GM19238 (cell line): ENCODE measurements at regions not wholly inside any gene's neighbourhood (a gene's known extent, or its start where the extent isn't known, plus 50 kb on each side); places are given as distances from the start of the nearest gene placed in this dataset.
"Not testable (repeated sequence)": the region's sequence is repeated elsewhere in the genome, so short reads cannot be mapped to it uniquely, and the experiment has no call there.

Experiments
- DNase-seq: peaks from one replicate; pipeline ENCODE4 v3.0.0; 2011; ENCODE audit warnings: low spot score; ENCODE audit not compliant: insufficient read length

GRCh38 chr6:74518035-74518434 is 687.8 kb downstream of the COL12A1 start:
- no peak for DNase-seq

- DNase-seq = no peak
Measured at GRCh38 chr6:74510878-74511277, 695.0 kb downstream of the COL12A1 start.

GRCh38 chr6:74507649-74508048 is 698.2 kb downstream of the COL12A1 start:
- no peak for DNase-seq

GRCh38 chr6:74505391-74505790 is 700.5 kb downstream of the COL12A1 start:
- DNase-seq = no peak

- no peak for DNase-seq
Measured at GRCh38 chr6:74504941-74505340, 700.9 kb downstream of the COL12A1 start.

- no peak for DNase-seq
Measured at GRCh38 chr6:74492587-74492986, 713.3 kb downstream of the COL12A1 start.

- no peak for DNase-seq
Measured at GRCh38 chr6:74491844-74492374, 713.9 kb downstream of the COL12A1 start.

- not testable (repeated sequence) for DNase-seq
Measured at GRCh38 chr6:74488726-74489125, 717.1 kb downstream of the COL12A1 start.

GRCh38 chr6:74482180-74482579 is 723.7 kb downstream of the COL12A1 start:
- DNase-seq = no peak

GRCh38 chr6:74480561-74480960 is 725.3 kb downstream of the COL12A1 start:
- DNase-seq = no peak

- DNase-seq = no peak
Measured at GRCh38 chr6:74479960-74480359, 725.9 kb downstream of the COL12A1 start.

GRCh38 chr6:74479420-74479819 is 726.4 kb downstream of the COL12A1 start:
- no peak for DNase-seq

GRCh38 chr6:74474046-74474445 is 731.8 kb downstream of the COL12A1 start:
- DNase-seq = not testable (repeated sequence)

GRCh38 chr6:74468552-74468951 is 737.3 kb downstream of the COL12A1 start:
- not testable (repeated sequence) for DNase-seq

- no peak for DNase-seq
Measured at GRCh38 chr6:74467533-74468215, 738.2 kb downstream of the COL12A1 start.

- DNase-seq = no peak
Measured at GRCh38 chr6:74466572-74466971, 739.3 kb downstream of the COL12A1 start.

GRCh38 chr6:74459260-74459659 is 746.6 kb downstream of the COL12A1 start:
- no peak for DNase-seq

- DNase-seq = no peak
Measured at GRCh38 chr6:74458536-74458935, 747.3 kb downstream of the COL12A1 start.

- no peak for DNase-seq
Measured at GRCh38 chr6:74455786-74456185, 750.1 kb downstream of the COL12A1 start.

- no peak for DNase-seq
Measured at GRCh38 chr6:74451953-74452352, 753.9 kb downstream of the COL12A1 start.

- no peak for DNase-seq
Measured at GRCh38 chr6:74448850-74449249, 752.8 kb downstream of the CD109 start.

GRCh38 chr6:74447013-74447412 is 751.0 kb downstream of the CD109 start:
- DNase-seq = peak; percentile 9

GRCh38 chr6:74439123-74439811 is 743.3 kb downstream of the CD109 start:
- DNase-seq = no peak
